ENCODE measurements at regions not wholly inside any gene's neighbourhood (a gene's known extent, or its start where the extent isn't known, plus 50 kb on each side); places are given as distances from the start of the nearest gene placed in this dataset.

DNA sequence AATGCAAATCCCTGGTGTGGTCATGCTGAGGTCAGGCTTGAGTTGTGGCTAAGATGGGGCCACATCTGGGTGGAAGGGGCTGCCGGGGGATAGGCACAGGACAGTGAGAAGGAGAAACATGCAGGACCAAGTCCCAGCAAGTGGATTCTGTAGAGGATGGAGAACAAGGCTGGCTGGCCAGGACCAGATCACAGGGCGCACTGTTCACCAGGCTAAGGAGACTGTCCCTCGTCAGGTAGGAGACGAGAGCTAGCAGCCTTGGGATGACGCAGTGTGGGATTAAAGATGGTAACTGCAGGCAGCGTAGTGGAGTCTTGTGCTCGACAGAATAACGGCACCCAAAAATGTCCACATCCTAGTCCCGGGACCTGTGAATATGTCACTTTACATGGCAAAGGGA is 336.1 kb downstream of the BCL11B start:
- no peak for DNase-seq (ENCODE audit: low read depth, low spot score)
- Histone ChIP-seq H3K27ac (ENCODE audit: low read depth, low read length) (no peak overlapping the region), H3K9me3 (ENCODE audit: control insufficient read depth, insufficient read depth, low read length) (no peaks in the 10 kb centered on the region; the same call in 1 of the 2 replicates), H3K27me3 (ENCODE audit: control insufficient read depth, insufficient read depth, low read length) (no peaks in the 10 kb centered on the region), H3K4me3 (ENCODE audit: low read depth, low read length) (no peak overlapping the region)
- CTCF ChIA-PET, result no interaction called here
- POLR2A ChIA-PET, result no interaction called here
- TF ChIP-seq, protein P1, sequence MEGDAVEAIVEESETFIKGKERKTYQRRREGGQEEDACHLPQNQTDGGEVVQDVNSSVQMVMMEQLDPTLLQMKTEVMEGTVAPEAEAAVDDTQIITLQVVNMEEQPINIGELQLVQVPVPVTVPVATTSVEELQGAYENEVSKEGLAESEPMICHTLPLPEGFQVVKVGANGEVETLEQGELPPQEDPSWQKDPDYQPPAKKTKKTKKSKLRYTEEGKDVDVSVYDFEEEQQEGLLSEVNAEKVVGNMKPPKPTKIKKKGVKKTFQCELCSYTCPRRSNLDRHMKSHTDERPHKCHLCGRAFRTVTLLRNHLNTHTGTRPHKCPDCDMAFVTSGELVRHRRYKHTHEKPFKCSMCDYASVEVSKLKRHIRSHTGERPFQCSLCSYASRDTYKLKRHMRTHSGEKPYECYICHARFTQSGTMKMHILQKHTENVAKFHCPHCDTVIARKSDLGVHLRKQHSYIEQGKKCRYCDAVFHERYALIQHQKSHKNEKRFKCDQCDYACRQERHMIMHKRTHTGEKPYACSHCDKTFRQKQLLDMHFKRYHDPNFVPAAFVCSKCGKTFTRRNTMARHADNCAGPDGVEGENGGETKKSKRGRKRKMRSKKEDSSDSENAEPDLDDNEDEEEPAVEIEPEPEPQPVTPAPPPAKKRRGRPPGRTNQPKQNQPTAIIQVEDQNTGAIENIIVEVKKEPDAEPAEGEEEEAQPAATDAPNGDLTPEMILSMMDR (IDR thresholded peaks at IDR 0.05; ENCODE audit: low read depth, low read length), result no peak

DNA sequence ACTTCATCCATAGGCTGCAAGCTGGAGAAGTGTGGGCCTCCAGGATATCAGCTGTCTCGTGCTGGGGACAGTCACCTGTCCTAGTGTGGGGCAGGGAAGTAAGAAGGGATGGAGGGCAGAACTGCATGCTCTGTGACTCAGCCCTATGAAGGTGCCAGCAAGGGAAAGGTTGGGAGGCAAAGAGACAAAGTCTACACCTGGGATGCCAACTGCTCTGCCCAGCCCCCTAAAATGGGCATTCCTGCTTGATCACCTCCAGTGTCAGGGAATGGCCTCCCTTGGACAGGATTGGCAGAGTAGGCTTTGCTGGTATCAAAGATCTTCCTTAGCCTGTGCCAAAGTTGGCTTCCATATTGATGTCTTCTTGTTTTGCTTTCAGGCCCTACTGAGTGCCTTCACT is 335.0 kb downstream of the BCL11B start:
- Histone ChIP-seq H3K27me3 (ENCODE audit: control insufficient read depth, insufficient read depth, low read length) (no peaks in the 10 kb centered on the region), H3K4me3 (ENCODE audit: low read depth, low read length) (no peak overlapping the region), H3K27ac (ENCODE audit: low read depth, low read length) (no peak overlapping the region), H3K9me3 (ENCODE audit: control insufficient read depth, insufficient read depth, low read length) (no peaks in the 10 kb centered on the region; the same call in 1 of the 2 replicates)
- TF ChIP-seq, protein P1 (IDR thresholded peaks at IDR 0.05; ENCODE audit: low read depth, low read length), result no peak
- DNase-seq (ENCODE audit: low read depth, low spot score), result no peak
- ChIA-PET CTCF (no interaction called here), POLR2A (no interaction called here)

DNA sequence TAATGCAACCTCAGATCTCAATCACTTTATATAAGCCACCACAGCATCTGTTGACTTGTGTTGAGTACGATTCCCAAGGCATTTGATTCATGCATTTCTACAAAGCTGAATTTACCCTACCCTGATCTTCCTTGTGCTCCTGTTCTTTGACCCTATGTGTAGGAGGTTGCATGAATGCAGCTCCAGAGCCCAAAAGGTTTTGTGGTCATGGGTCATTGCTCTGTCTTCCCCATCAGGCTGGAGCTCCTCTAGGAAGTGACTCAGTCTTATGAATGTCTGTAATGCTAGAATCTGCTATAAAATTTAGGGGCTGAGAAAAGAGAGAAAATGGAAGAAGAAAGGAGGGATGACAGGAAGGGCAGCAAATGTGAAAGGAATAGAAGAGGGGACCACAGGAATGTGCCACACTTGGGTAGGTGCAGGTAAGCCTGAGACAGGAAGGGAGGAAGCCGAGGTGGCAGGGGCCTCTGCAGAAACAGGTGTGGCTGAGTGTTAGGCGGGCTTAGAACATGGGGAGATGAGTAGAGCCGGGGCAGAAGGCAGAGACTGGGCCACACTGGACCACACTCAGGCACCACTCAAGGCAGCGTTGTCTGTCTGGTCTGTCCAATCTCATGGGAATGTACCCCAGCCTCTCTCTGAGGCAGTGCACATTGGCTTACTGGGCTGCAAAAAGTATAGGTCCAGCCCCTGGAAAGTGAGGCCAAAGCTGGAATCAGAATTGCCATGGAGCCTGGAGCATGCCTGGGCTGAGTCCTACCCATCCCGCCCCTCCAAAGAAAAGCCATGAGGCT is 334.1 kb downstream of the BCL11B start:
- no peaks in the 10 kb centered on the region; the same call in 1 of the 2 replicates for H3K9me3 ChIP-seq (ENCODE audit: control insufficient read depth, insufficient read depth, low read length)
- H3K27ac ChIP-seq (ENCODE audit: low read depth, low read length), result no peak overlapping the region
- TF ChIP-seq, protein P1 (IDR thresholded peaks at IDR 0.05; ENCODE audit: low read depth, low read length), result no peak
- DNase-seq (ENCODE audit: low read depth, low spot score), result no peak
- ChIA-PET CTCF (no interaction called here), POLR2A (no interaction called here)
- H3K4me3 ChIP-seq (ENCODE audit: low read depth, low read length), result no peak overlapping the region
- no peaks in the 10 kb centered on the region for H3K27me3 ChIP-seq (ENCODE audit: control insufficient read depth, insufficient read depth, low read length)

DNA sequence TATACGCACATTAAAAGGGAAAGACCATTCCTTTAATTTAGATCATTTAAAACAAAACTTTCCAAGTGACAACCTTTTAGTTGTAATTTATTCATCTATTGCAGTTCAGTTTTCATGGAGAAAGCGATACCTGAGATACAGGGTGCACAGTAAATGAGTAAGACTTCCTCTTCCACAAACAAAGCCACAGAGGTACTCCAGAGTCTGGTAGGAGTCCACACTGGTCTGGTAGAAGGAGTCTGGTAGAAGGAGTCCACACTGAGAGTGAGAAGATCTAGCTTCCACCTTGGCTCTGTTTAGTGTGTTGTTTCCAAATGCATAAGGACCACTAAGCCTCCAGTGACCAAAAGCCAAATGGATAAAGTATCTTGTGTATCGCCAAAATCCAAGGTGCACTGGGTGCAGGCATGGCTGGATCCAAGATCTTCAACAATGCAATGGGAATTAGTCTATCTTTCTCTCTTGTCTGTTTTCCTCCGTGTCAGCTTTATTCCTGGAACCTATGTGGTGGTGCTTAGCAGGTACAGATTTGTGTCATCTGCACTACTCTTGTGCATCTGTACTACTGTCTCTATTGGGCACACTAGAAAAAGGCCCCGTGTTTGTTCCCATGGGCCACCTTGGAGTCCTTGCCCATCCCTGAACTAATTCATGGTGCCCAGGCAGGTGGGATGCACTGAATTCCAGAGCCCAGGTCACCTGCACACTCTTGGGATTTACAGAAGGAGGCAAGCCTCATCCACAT is 331.1 kb downstream of the BCL11B start:
- Histone ChIP-seq H3K4me3 (ENCODE audit: low read depth, low read length) (no peak overlapping the region), H3K27ac (ENCODE audit: low read depth, low read length) (no peak overlapping the region), H3K27me3 (ENCODE audit: control insufficient read depth, insufficient read depth, low read length) (no peaks in the 10 kb centered on the region), H3K9me3 (ENCODE audit: control insufficient read depth, insufficient read depth, low read length) (no peaks in the 10 kb centered on the region; the same call in 1 of the 2 replicates)
- POLR2A ChIA-PET, result no interaction called here
- TF ChIP-seq, protein P1 (IDR thresholded peaks at IDR 0.05; ENCODE audit: low read depth, low read length), result no peak
- CTCF ChIA-PET, result no interaction called here
- no peak for DNase-seq (ENCODE audit: low read depth, low spot score)

DNA sequence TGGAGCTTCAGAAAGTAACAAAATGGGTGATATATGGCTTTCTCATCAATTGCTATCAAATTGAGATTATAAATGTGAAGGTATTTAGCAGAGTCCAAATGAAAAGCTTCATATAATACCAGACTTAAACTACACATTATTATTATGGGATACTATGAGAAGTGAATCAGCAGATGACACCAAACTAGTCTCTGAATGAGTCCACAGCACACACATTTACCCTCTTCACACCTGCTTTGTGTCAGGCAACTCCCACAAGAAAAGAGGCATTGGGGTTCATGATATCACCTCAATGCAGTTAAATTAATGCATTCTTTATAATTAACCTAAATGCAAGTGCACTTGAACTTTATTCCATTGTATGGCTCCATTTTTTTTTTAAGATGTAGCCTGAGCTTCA is 330.5 kb downstream of the BCL11B start:
- H3K9me3 ChIP-seq (ENCODE audit: control insufficient read depth, insufficient read depth, low read length), result no peaks in the 10 kb centered on the region; the same call in 1 of the 2 replicates
- no peak for DNase-seq (ENCODE audit: low read depth, low spot score)
- H3K27ac ChIP-seq (ENCODE audit: low read depth, low read length), result no peak overlapping the region
- CTCF ChIA-PET, result no interaction called here
- POLR2A ChIA-PET, result no interaction called here
- no peaks in the 10 kb centered on the region for H3K27me3 ChIP-seq (ENCODE audit: control insufficient read depth, insufficient read depth, low read length)
- TF ChIP-seq, protein P1 (IDR thresholded peaks at IDR 0.05; ENCODE audit: low read depth, low read length), result no peak
- H3K4me3 ChIP-seq (ENCODE audit: low read depth, low read length), result no peak overlapping the region

Data from AG04450 (cell line).